Neural crest cell (in vitro differentiated cells): ENCODE measurements at regions not wholly inside any gene's neighbourhood (a gene's known extent, or its start where the extent isn't known, plus 50 kb on each side); places are given as distances from the start of the nearest gene placed in this dataset.

Source experiments
- DNase-seq: peaks from one replicate; pipeline ENCODE4 v3.0.0; 2021; ENCODE audit warnings: low read depth, mixed read lengths, low spot score
- H3K27ac Mint-ChIP-seq: one replicate; pipeline ENCODE4 v1.8.0; 2021; ENCODE audit warnings: mild to moderate bottlenecking, mixed read lengths; ENCODE audit not compliant: unreplicated experiment
- H3K27me3 Mint-ChIP-seq: 2 replicates; pipeline ENCODE4 v1.8.0; 2021; ENCODE audit warnings: low read depth, mild to moderate bottlenecking, mixed read lengths
- H3K36me3 Mint-ChIP-seq: 2 replicates; pipeline ENCODE4 v1.8.0; 2021; ENCODE audit warnings: low read depth, mild to moderate bottlenecking, mixed read lengths
- H3K4me1 Mint-ChIP-seq: 2 replicates; pipeline ENCODE4 v1.8.0; 2021; ENCODE audit warnings: mixed read lengths
- H3K4me3 Mint-ChIP-seq: one replicate; pipeline ENCODE4 v1.8.0; 2021; ENCODE audit warnings: mild to moderate bottlenecking, mixed read lengths
- H3K9me3 Mint-ChIP-seq: 2 replicates; pipeline ENCODE4 v1.8.0; 2021; ENCODE audit warnings: mixed read lengths
- TF ChIP-seq, protein P1 (sequence below): fragments of 200-600 bp; sonication (generic); conservative IDR thresholded peaks from 2 replicates; pipeline ENCODE4 v1.5.0; 2021; ENCODE audit warnings: antibody characterized with exemption, mild to moderate bottlenecking

DNA sequence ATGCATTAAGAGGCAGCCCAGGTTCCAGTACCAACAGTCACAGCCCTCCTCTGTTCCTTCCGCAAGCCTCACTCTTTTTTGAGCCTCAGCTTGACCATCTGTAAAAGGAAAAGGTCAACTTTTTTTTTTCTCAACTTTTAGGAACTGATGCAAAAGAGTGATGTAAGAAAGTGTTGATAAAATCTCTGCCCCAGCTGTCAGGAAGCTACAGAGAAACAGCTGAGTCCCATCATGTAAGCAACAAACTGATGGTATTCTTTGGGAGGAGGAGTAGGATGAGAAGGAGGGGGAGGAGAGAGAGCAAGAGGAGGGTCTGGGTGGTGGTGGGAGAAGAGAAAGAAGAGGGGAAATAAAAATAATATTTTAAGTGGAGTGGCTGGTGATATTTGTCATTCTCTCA lies 233.9 kb upstream of the TSHZ3 start:
- TF ChIP-seq, protein P1, sequence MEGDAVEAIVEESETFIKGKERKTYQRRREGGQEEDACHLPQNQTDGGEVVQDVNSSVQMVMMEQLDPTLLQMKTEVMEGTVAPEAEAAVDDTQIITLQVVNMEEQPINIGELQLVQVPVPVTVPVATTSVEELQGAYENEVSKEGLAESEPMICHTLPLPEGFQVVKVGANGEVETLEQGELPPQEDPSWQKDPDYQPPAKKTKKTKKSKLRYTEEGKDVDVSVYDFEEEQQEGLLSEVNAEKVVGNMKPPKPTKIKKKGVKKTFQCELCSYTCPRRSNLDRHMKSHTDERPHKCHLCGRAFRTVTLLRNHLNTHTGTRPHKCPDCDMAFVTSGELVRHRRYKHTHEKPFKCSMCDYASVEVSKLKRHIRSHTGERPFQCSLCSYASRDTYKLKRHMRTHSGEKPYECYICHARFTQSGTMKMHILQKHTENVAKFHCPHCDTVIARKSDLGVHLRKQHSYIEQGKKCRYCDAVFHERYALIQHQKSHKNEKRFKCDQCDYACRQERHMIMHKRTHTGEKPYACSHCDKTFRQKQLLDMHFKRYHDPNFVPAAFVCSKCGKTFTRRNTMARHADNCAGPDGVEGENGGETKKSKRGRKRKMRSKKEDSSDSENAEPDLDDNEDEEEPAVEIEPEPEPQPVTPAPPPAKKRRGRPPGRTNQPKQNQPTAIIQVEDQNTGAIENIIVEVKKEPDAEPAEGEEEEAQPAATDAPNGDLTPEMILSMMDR, result no peak
- H3K9me3 Mint-ChIP-seq, result no peaks in the 10 kb centered on the region
- H3K27me3 Mint-ChIP-seq, result peaks cover 24% of the 10 kb centered on the region
- no peaks in the 10 kb centered on the region for H3K36me3 Mint-ChIP-seq
- no peak overlapping the region for H3K4me3 Mint-ChIP-seq
- H3K27ac Mint-ChIP-seq, result no peak overlapping the region
- no peak for DNase-seq
- H3K4me1 Mint-ChIP-seq, result no peaks in the 10 kb centered on the region

GRCh38 chr19:31586282-31586681 lies 237.0 kb upstream of the TSHZ3 start:
- no peaks in the 10 kb centered on the region for H3K4me1 Mint-ChIP-seq
- H3K27ac Mint-ChIP-seq, result no peak overlapping the region
- no peak for DNase-seq
- H3K4me3 Mint-ChIP-seq, result no peak overlapping the region
- H3K36me3 Mint-ChIP-seq, result no peaks in the 10 kb centered on the region
- H3K27me3 Mint-ChIP-seq, result peaks cover 36% of the 10 kb centered on the region
- no peaks in the 10 kb centered on the region for H3K9me3 Mint-ChIP-seq
- TF ChIP-seq, protein P1, result no peak

DNA sequence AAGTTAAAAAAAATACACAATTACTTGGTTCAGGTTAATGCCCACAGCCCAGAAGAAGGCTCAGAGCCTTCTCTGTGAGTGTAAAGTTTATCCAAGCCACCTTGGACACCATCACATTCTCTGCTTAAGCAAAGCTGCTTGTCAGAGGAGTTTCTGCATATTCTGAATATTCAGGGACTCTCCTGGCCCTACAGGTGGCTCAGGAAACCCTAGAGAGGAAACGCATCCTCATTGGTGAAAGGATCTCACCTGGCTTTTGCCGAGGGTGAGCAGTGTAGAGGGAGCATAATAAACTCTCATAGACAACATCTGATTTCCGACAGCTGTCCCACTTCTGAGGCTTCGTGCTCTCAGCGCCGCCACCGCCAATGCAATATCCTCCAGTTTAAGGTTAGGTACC lies 239.9 kb upstream of the TSHZ3 start:
- Mint-ChIP-seq H3K4me1 (no peaks in the 10 kb centered on the region), H3K9me3 (no peaks in the 10 kb centered on the region), H3K27me3 (peaks cover 31% of the 10 kb centered on the region), H3K36me3 (no peaks in the 10 kb centered on the region), H3K27ac (no peak overlapping the region), H3K4me3 (no peak overlapping the region)
- DNase-seq, result no peak
- TF ChIP-seq, protein P1, result no peak

DNA sequence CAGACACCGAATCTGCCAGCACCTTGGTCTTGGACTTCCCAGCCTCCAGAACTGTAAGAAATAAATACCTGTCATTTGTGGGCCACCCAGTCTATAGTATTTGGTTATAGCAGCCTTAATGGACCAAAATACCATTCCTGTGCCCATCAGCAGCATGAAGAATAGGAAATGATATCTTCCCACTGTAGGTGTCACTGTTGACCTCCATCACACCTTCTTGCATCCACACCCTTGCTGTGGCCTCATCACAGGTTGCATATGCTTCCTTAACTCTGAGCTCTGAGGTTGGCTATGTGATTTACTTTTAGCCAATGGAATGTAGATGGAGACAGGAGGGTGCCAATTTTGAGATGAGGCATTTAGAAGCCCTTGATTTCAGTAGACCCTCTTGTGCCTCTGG lies 242.0 kb upstream of the TSHZ3 start:
- no peaks in the 10 kb centered on the region for H3K36me3 Mint-ChIP-seq
- H3K27ac Mint-ChIP-seq, result no peak overlapping the region
- H3K9me3 Mint-ChIP-seq, result no peaks in the 10 kb centered on the region
- H3K4me3 Mint-ChIP-seq, result no peak overlapping the region
- peaks cover 31% of the 10 kb centered on the region for H3K27me3 Mint-ChIP-seq
- TF ChIP-seq, protein P1, result no peak
- no peak for DNase-seq
- no peaks in the 10 kb centered on the region for H3K4me1 Mint-ChIP-seq

DNA sequence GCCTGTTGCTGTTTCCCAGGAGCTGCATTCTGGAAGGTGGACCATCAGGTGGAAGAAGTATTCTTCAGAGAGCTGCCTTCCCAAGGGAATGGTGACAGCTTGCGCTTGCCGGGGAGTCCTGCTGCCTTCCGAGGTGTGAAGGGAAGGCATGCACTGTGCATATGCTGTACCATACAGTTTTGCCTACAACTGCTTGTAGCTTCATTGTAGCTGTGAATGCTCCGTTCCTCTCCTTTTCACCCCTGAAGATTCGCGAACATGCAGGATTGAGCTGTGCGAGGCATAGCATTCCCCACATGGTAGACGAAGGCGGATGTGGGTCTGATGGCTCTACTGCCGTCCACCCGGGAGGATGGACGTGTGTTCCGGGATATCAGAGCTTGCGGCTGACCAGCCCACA lies 243.2 kb upstream of the TSHZ3 start:
- Mint-ChIP-seq H3K27me3 (peaks cover 29% of the 10 kb centered on the region), H3K36me3 (no peaks in the 10 kb centered on the region), H3K4me3 (no peak overlapping the region), H3K4me1 (no peaks in the 10 kb centered on the region), H3K9me3 (no peaks in the 10 kb centered on the region), H3K27ac (no peak overlapping the region)
- TF ChIP-seq, protein P1, result no peak
- no peak for DNase-seq

GRCh38 chr19:31594701-31595100 lies 245.5 kb upstream of the TSHZ3 start:
- Mint-ChIP-seq H3K4me1 (no peaks in the 10 kb centered on the region), H3K27me3 (peaks cover 20% of the 10 kb centered on the region), H3K4me3 (no peak overlapping the region), H3K36me3 (no peaks in the 10 kb centered on the region), H3K27ac (no peak overlapping the region), H3K9me3 (no peaks in the 10 kb centered on the region)
- no peak for DNase-seq
- TF ChIP-seq, protein P1, result no peak
